HCT116 (cell line): ENCODE measurements at regions not wholly inside any gene's neighbourhood (a gene's known extent, or its start where the extent isn't known, plus 50 kb on each side); places are given as distances from the start of the nearest gene placed in this dataset.

Source experiments
- ATAC-seq: fragments of 200-7000 bp; cut with Tn5 transposase; 2 replicates; pipeline ENCODE4 v1.9.1; 2020; ENCODE audit warnings: mild to moderate bottlenecking, moderate library complexity
- BruUV-seq: library from RNA; stranded (reverse); fragments of 400-500 nt; replicated peaks from 2 replicates; lab custom pipeline; 2021; lab: Mats Ljungman, UMichigan
- CTCF ChIA-PET: fragments of 300-600 bp; sonication (Branson Sonifier 250); formaldehyde crosslinking; loops from one replicate; lab custom pipeline; 2021; ENCODE audit warnings: antibody characterized with exemption; lab: Charles Lee
- POLR2A ChIA-PET: fragments of 300-600, 350-600 bp; sonication (Branson Sonifier 250); formaldehyde crosslinking; loops from one replicate; lab custom pipeline; 2021; ENCODE audit warnings: antibody characterized with exemption; lab: Charles Lee
- RAD21 ChIA-PET, 2 experiments: fragments of 300-600 bp; sonication (Branson Sonifier 250); formaldehyde crosslinking; loops; one replicate each; lab custom pipeline; 2023; ENCODE audit warnings: low total read pairs in 2 of 2; ENCODE audit not compliant: uncharacterized antibody in 2 of 2, unreplicated experiment in 2 of 2, low non-redundant PET in 1 of 2; lab: Charles Lee
- DNase-seq: peaks from one replicate; pipeline ENCODE4 v3.0.0-alpha.2; 2010; ENCODE audit warnings: low read depth, low spot score
- H2AFZ ChIP-seq: fragments of 200-600 bp; shearing (Covaris generic), sonication (generic); 2 replicates; pipeline ENCODE4 v1.6.1; 2017; ENCODE audit warnings: low read depth, mixed run types, mixed read lengths, antibody characterized with exemption, low read length; ENCODE audit not compliant: poor library complexity, severe bottlenecking
- H3K27ac ChIP-seq: 2 replicates; pipeline ENCODE4 v1.5.1; 2012; ENCODE audit warnings: low read depth, low read length
- H3K27me3 ChIP-seq: fragments of 200-600 bp; sonication (generic); 2 replicates; pipeline ENCODE4 v1.6.1; 2016; ENCODE audit warnings: mixed run types, low read length, mixed read lengths; ENCODE audit not compliant: insufficient read depth
- H3K36me3 ChIP-seq, 2 experiments: fragments of 200-500 bp in 1 of 2; fragments of 200-600 bp in 1 of 2; sonication (Bioruptor generic) in 1 of 2; sonication (generic) in 1 of 2; 2 replicates each; pipeline versions ENCODE4 v1.5.1 to v1.6.1; 2014 to 2016; ENCODE audit warnings: low read length in 2 of 2, inconsistent platforms in 1 of 2, mixed read lengths in 1 of 2, mixed run types in 1 of 2; ENCODE audit not compliant: insufficient read depth in 2 of 2, control insufficient read depth in 1 of 2
- H3K4me1 ChIP-seq, 2 experiments: fragments of 200-600 bp in 1 of 2; sonication (generic) in 1 of 2; 2 replicates each; pipeline versions ENCODE4 v1.5.1 to v1.6.1; 2012 to 2017; ENCODE audit warnings: low read length in 2 of 2, inconsistent platforms in 1 of 2, mild to moderate bottlenecking in 1 of 2, mixed read lengths in 1 of 2, mixed run types in 1 of 2, moderate library complexity in 1 of 2; ENCODE audit not compliant: insufficient read depth in 2 of 2, control insufficient read depth in 1 of 2
- H3K4me2 ChIP-seq: fragments of 200-600 bp; sonication (generic); 2 replicates; pipeline ENCODE4 v1.6.1; 2017; ENCODE audit warnings: mixed run types, low read length, mixed read lengths
- H3K4me3 ChIP-seq, 2 experiments: fragments of 200-600 bp in 1 of 2; sonication (generic) in 1 of 2; replicated peaks in 1 of 2; 2 replicates each; pipeline ENCODE4 v1.5.1; 2011 to 2016; ENCODE audit warnings: low read length in 2 of 2, control low read depth in 1 of 2, low read depth in 1 of 2, mild to moderate bottlenecking in 1 of 2, mixed read lengths in 1 of 2, mixed run types in 1 of 2
- H3K79me2 ChIP-seq: fragments of 200-600 bp; sonication (generic); 2 replicates; pipeline ENCODE4 v1.6.1; 2017; ENCODE audit warnings: mild to moderate bottlenecking, mixed run types, low read length, moderate library complexity, mixed read lengths; ENCODE audit not compliant: insufficient read depth
- H3K9ac ChIP-seq: fragments of 200-600 bp; sonication (generic); 2 replicates; pipeline ENCODE4 v1.6.1; 2016; ENCODE audit warnings: low read length, mixed read lengths
- H3K9me2 ChIP-seq: fragments of 200-600 bp; sonication (generic), shearing (Covaris generic); 2 replicates; pipeline ENCODE4 v1.6.1; 2017; ENCODE audit warnings: mixed run types, mild to moderate bottlenecking, moderate library complexity; ENCODE audit not compliant: insufficient read depth
- H3K9me3 ChIP-seq, 2 experiments: fragments of 200-500 bp in 1 of 2; fragments of 200-600 bp in 1 of 2; sonication (Bioruptor generic) in 1 of 2; sonication (generic) in 1 of 2; 2 replicates each; pipeline ENCODE4 v1.6.1; 2014 to 2017; ENCODE audit warnings: low read length in 2 of 2, mixed read lengths in 2 of 2, inconsistent platforms in 1 of 2, low read depth in 1 of 2, mild to moderate bottlenecking in 1 of 2, mixed run types in 1 of 2, moderate library complexity in 1 of 2; ENCODE audit not compliant: control insufficient read depth in 1 of 2, insufficient read depth in 1 of 2
- H4K20me1 ChIP-seq: fragments of 200-600 bp; sonication (generic), shearing (Covaris generic); 2 replicates; pipeline ENCODE4 v1.6.1; 2017; ENCODE audit warnings: mixed run types, mild to moderate bottlenecking, moderate library complexity; ENCODE audit not compliant: insufficient read depth
- CEBPB ChIP-seq: IDR thresholded peaks from 2 replicates; pipeline ENCODE4 v1.6.1; 2012; ENCODE audit warnings: low read depth
- EGR1 ChIP-seq: IDR thresholded peaks from 2 replicates; pipeline ENCODE4 v1.6.1; 2012; ENCODE audit warnings: low read depth
- EZH2 ChIP-seq: fragments of 200-600 bp; sonication (generic); IDR thresholded peaks from 2 replicates; pipeline ENCODE4 v1.6.1; 2017; ENCODE audit warnings: antibody characterized with exemption, mixed run types
- EZH2phosphoT487 ChIP-seq: fragments of 200-600 bp; IDR thresholded peaks from 2 replicates; pipeline ENCODE4 v1.6.1; 2018; ENCODE audit warnings: antibody characterized with exemption, borderline replicate concordance
- intact Hi-C: fragments of 100-400 bp; cut with micrococcal nuclease; formaldehyde crosslinking; loops from 2 replicates; pipeline ENCODE4 v1.10.0; 2022
- TF ChIP-seq, protein P1 (sequence below): IDR thresholded peaks from 2 replicates; pipeline ENCODE4 v1.6.1; 2012
- TF ChIP-seq, protein P2 (sequence below), 3 experiments: fragments of 200-600 bp in 1 of 3; sonication (generic) in 1 of 3; IDR thresholded peaks in 2 of 3; conservative IDR thresholded peaks in 1 of 3; 2 replicates each; pipeline ENCODE4 v1.5.1; 2012 to 2017; ENCODE audit warnings: low read depth in 2 of 3, low read length in 2 of 3, antibody characterized with exemption in 1 of 3, borderline replicate concordance in 1 of 3, control low read depth in 1 of 3, mild to moderate bottlenecking in 1 of 3, mixed read lengths in 1 of 3, mixed run types in 1 of 3, moderate library complexity in 1 of 3; ENCODE audit not compliant: insufficient read depth in 1 of 3
- TF ChIP-seq, protein P3 (sequence below): IDR thresholded peaks from 2 replicates; pipeline ENCODE4 v1.6.1; 2012; ENCODE audit warnings: low read depth

DNA sequence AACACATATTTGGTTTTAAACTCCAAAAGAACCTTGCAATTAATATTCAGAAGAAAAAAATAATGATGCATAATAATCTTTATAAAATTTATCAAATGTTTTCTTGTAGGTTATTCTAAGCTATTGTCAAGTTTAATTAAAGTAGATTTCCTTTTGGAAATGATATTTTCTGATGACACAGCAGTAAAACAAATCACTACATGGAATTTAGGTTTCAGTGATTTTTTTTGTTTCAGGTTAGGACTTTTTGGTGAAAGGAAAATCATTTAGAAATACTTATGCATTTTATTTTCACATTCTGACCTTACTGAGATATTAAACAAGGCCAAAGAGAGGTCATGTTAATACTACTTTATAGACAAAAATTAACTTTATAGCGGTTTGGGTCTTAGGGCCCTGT, 1067.2 kb downstream of the TMTC2 start:
- Histone ChIP-seq H3K4me1 (no peaks in the 10 kb centered on the region), H3K9me2 (peaks cover 5% of the 10 kb centered on the region; the same call in 1 of the 2 replicates), H3K4me2 (no peak overlapping the region)
- TF ChIP-seq EGR1 (no peak), EZH2 (no peak)
- TF ChIP-seq, protein P1, sequence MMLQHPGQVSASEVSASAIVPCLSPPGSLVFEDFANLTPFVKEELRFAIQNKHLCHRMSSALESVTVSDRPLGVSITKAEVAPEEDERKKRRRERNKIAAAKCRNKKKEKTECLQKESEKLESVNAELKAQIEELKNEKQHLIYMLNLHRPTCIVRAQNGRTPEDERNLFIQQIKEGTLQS, result no peak
- TF ChIP-seq, protein P2, sequence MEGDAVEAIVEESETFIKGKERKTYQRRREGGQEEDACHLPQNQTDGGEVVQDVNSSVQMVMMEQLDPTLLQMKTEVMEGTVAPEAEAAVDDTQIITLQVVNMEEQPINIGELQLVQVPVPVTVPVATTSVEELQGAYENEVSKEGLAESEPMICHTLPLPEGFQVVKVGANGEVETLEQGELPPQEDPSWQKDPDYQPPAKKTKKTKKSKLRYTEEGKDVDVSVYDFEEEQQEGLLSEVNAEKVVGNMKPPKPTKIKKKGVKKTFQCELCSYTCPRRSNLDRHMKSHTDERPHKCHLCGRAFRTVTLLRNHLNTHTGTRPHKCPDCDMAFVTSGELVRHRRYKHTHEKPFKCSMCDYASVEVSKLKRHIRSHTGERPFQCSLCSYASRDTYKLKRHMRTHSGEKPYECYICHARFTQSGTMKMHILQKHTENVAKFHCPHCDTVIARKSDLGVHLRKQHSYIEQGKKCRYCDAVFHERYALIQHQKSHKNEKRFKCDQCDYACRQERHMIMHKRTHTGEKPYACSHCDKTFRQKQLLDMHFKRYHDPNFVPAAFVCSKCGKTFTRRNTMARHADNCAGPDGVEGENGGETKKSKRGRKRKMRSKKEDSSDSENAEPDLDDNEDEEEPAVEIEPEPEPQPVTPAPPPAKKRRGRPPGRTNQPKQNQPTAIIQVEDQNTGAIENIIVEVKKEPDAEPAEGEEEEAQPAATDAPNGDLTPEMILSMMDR (IDR thresholded peaks at IDR 0.05 in 2 of 3, conservative IDR thresholded peaks at IDR 0.05 in 1 of 3; ENCODE audit: borderline replicate concordance in 1 of 3, insufficient read depth in 1 of 3, low read depth in 2 of 3, low read length in 2 of 3), result no peak
- TF ChIP-seq, all 23 proteins: peak for 0
- no peak for ATAC-seq
- Histone ChIP-seq H3K36me3 (no peaks in the 10 kb centered on the region), H2AFZ (no peak overlapping the region), H4K20me1 (no peaks in the 10 kb centered on the region), H3K9ac (no peak overlapping the region), H3K27ac (no peak overlapping the region), H3K79me2 (no peaks in the 10 kb centered on the region), H3K27me3 (no peaks in the 10 kb centered on the region), H3K4me3 (no peak overlapping the region), H3K9me3 (no peaks in the 10 kb centered on the region)
- BruUV-seq, result no TSS peak
- DNase-seq, result no peak
- intact Hi-C loops, result no loop called here
- CTCF ChIA-PET, result no interaction called here
- POLR2A ChIA-PET, result no interaction called here
- RAD21 ChIA-PET, result no interaction called here

DNA sequence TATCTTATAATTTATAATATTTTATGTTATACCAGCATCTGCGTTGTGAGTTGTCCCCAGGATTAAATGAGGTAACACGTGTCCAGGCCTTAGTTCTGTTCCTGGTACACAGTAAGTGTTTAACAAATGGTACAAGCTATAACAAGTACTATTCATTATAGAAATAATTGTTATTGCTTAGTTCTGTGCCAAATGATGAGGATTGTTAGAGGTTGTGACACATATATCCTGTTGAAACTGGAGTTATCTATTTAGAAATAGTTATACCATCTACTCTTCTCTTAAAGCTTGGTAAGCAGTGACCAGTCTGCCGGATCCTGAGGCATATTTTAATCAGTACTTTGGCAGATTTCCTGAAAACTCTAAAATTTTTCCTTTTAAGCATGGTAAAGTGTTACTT, 1066.5 kb downstream of the TMTC2 start:
- no TSS peak for BruUV-seq
- no peak overlapping the region for H3K4me2 ChIP-seq
- H3K27ac ChIP-seq, result no peak overlapping the region
- peaks cover 5% of the 10 kb centered on the region; the same call in 1 of the 2 replicates for H3K9me2 ChIP-seq
- no peaks in the 10 kb centered on the region for H3K79me2 ChIP-seq
- no peaks in the 10 kb centered on the region for H3K9me3 ChIP-seq
- H3K4me1 ChIP-seq, result no peaks in the 10 kb centered on the region
- no peaks in the 10 kb centered on the region for H4K20me1 ChIP-seq
- ATAC-seq (no peak), DNase-seq (no peak)
- TF ChIP-seq EZH2 (no peak), CEBPB (no peak), EZH2phosphoT487 (no peak)
- TF ChIP-seq, protein P3, sequence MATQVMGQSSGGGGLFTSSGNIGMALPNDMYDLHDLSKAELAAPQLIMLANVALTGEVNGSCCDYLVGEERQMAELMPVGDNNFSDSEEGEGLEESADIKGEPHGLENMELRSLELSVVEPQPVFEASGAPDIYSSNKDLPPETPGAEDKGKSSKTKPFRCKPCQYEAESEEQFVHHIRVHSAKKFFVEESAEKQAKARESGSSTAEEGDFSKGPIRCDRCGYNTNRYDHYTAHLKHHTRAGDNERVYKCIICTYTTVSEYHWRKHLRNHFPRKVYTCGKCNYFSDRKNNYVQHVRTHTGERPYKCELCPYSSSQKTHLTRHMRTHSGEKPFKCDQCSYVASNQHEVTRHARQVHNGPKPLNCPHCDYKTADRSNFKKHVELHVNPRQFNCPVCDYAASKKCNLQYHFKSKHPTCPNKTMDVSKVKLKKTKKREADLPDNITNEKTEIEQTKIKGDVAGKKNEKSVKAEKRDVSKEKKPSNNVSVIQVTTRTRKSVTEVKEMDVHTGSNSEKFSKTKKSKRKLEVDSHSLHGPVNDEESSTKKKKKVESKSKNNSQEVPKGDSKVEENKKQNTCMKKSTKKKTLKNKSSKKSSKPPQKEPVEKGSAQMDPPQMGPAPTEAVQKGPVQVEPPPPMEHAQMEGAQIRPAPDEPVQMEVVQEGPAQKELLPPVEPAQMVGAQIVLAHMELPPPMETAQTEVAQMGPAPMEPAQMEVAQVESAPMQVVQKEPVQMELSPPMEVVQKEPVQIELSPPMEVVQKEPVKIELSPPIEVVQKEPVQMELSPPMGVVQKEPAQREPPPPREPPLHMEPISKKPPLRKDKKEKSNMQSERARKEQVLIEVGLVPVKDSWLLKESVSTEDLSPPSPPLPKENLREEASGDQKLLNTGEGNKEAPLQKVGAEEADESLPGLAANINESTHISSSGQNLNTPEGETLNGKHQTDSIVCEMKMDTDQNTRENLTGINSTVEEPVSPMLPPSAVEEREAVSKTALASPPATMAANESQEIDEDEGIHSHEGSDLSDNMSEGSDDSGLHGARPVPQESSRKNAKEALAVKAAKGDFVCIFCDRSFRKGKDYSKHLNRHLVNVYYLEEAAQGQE, result no peak
- H3K9ac ChIP-seq, result no peak overlapping the region
- no peaks in the 10 kb centered on the region for H3K36me3 ChIP-seq
- no peak overlapping the region for H2AFZ ChIP-seq
- ChIA-PET RAD21 (no interaction called here), CTCF (no interaction called here), POLR2A (no interaction called here)
- H3K4me3 ChIP-seq, result no peak overlapping the region
- intact Hi-C loops, result no loop called here
- no peaks in the 10 kb centered on the region for H3K27me3 ChIP-seq
